ENCODE measurements at regions not wholly inside any gene's neighbourhood (a gene's known extent, or its start where the extent isn't known, plus 50 kb on each side); places are given as distances from the start of the nearest gene placed in this dataset.

- no peak for TF ChIP-seq CTCF (IDR thresholded peaks at IDR 0.05)
- no peak for TF ChIP-seq POLR2AphosphoS5 (IDR thresholded peaks at IDR 0.05)
Observed at GRCh38 chr5:89847743-89848142, 561.8 kb downstream of the CETN3 start.
